SJSA1 (cell line): ENCODE measurements at regions not wholly inside any gene's neighbourhood (a gene's known extent, or its start where the extent isn't known, plus 50 kb on each side); places are given as distances from the start of the nearest gene placed in this dataset.
"Not testable (repeated sequence)": the region's sequence is repeated elsewhere in the genome, so short reads cannot be mapped to it uniquely, and the experiment has no call there.

Experiments
- DNase-seq, 2 experiments: peaks; one replicate each; pipeline ENCODE4 v3.0.0-alpha.2; 2015 to 2020; ENCODE audit warnings: low spot score in 2 of 2, low read depth in 1 of 2
- H3K27ac ChIP-seq: fragments of 250-450 bp; sonication (Bioruptor Pico); 2 replicates; pipeline ENCODE4 v1.5.1; 2020; ENCODE audit warnings: mild to moderate bottlenecking, moderate library complexity
- H3K27me3 ChIP-seq: fragments of 250-450 bp; sonication (Bioruptor Pico); replicated peaks from 2 replicates; pipeline ENCODE4 v1.5.1; 2020; ENCODE audit warnings: mild to moderate bottlenecking, moderate library complexity
- H3K36me3 ChIP-seq: fragments of 250-450 bp; sonication (Bioruptor Pico); 2 replicates; pipeline ENCODE4 v1.5.1; 2020; ENCODE audit warnings: mild to moderate bottlenecking
- H3K4me1 ChIP-seq: fragments of 250-450 bp; sonication (Bioruptor Pico); replicated peaks from 2 replicates; pipeline ENCODE4 v1.6.1; 2021; ENCODE audit warnings: mild to moderate bottlenecking
- H3K4me3 ChIP-seq: fragments of 250-450 bp; sonication (Bioruptor Pico); 2 replicates; pipeline ENCODE4 v1.5.1; 2020; ENCODE audit warnings: mild to moderate bottlenecking
- H3K9me3 ChIP-seq: fragments of 250-450 bp; sonication (Bioruptor Pico); replicated peaks from 2 replicates; pipeline ENCODE4 v1.5.1; 2020; ENCODE audit warnings: mild to moderate bottlenecking

- peaks cover 5% of the 10 kb centered on the region; the same call in 1 of the 2 replicates for H3K27me3 ChIP-seq
- H3K4me3 ChIP-seq = no peak overlapping the region
- no peak overlapping the region for H3K27ac ChIP-seq
- no peaks in the 10 kb centered on the region for H3K4me1 ChIP-seq
- no peaks in the 10 kb centered on the region for H3K9me3 ChIP-seq
- H3K36me3 ChIP-seq = no peaks in the 10 kb centered on the region
- DNase-seq = no peak
Observed at GRCh38 chr3:152641198-152641597, 193.7 kb upstream of the P2RY1 start.

GRCh38 chr3:152642658-152643057, 192.3 kb upstream of the P2RY1 start:
- Histone ChIP-seq H3K27me3 (peaks cover 5% of the 10 kb centered on the region; the same call in 1 of the 2 replicates), H3K27ac (no peak overlapping the region), H3K4me1 (no peaks in the 10 kb centered on the region), H3K36me3 (no peaks in the 10 kb centered on the region), H3K4me3 (no peak overlapping the region), H3K9me3 (no peaks in the 10 kb centered on the region)
- DNase-seq = no peak

GRCh38 chr3:152644478-152644877, 190.5 kb upstream of the P2RY1 start:
- Histone ChIP-seq H3K27ac (no peak overlapping the region), H3K27me3 (0 out of 2 replicates have a peak, but pooled peaks cover 8% of the 10 kb centered on the region), H3K36me3 (no peaks in the 10 kb centered on the region), H3K9me3 (no peaks in the 10 kb centered on the region), H3K4me3 (no peak overlapping the region), H3K4me1 (no peaks in the 10 kb centered on the region)
- DNase-seq = no peak

- H3K4me1 ChIP-seq = no peaks in the 10 kb centered on the region
- DNase-seq = no peak
- H3K9me3 ChIP-seq = no peaks in the 10 kb centered on the region
- H3K4me3 ChIP-seq = no peak overlapping the region
- no peaks in the 10 kb centered on the region for H3K36me3 ChIP-seq
- 0 out of 2 replicates have a peak, but pooled peaks cover 3% of the 10 kb centered on the region for H3K27me3 ChIP-seq
- no peak overlapping the region for H3K27ac ChIP-seq
Observed at GRCh38 chr3:152646004-152646403, 188.9 kb upstream of the P2RY1 start.

- Histone ChIP-seq H3K4me1 (no peaks in the 10 kb centered on the region), H3K4me3 (no peak overlapping the region), H3K27me3 (0 out of 2 replicates have a peak, but pooled peaks cover 3% of the 10 kb centered on the region), H3K36me3 (no peaks in the 10 kb centered on the region), H3K9me3 (no peaks in the 10 kb centered on the region), H3K27ac (no peak overlapping the region)
- no peak for DNase-seq
Observed at GRCh38 chr3:152650177-152650576, 184.8 kb upstream of the P2RY1 start.

- not testable (repeated sequence) for DNase-seq, H3K27ac ChIP-seq, H3K4me3 ChIP-seq, H3K36me3 ChIP-seq, H3K9me3 ChIP-seq, H3K4me1 ChIP-seq, H3K27me3 ChIP-seq
Observed at GRCh38 chr3:152650923-152651322, 184.0 kb upstream of the P2RY1 start.

- no peak for DNase-seq
- H3K9me3 ChIP-seq = peaks cover 3% of the 10 kb centered on the region; the same call in 1 of the 2 replicates
- H3K27ac ChIP-seq = no peak overlapping the region
- H3K36me3 ChIP-seq = no peaks in the 10 kb centered on the region
- no peak overlapping the region for H3K4me3 ChIP-seq
- no peaks in the 10 kb centered on the region for H3K4me1 ChIP-seq
- no peaks in the 10 kb centered on the region for H3K27me3 ChIP-seq
Observed at GRCh38 chr3:152656214-152656971, 178.5 kb upstream of the P2RY1 start.

- Histone ChIP-seq H3K36me3 (no peaks in the 10 kb centered on the region), H3K9me3 (peaks cover 3% of the 10 kb centered on the region; the same call in 1 of the 2 replicates), H3K27me3 (no peaks in the 10 kb centered on the region), H3K27ac (no peak overlapping the region), H3K4me1 (no peaks in the 10 kb centered on the region), H3K4me3 (no peak overlapping the region)
- DNase-seq = no peak
Observed at GRCh38 chr3:152656972-152657355, 178.0 kb upstream of the P2RY1 start.

GRCh38 chr3:152658977-152659720, 175.8 kb upstream of the P2RY1 start:
- no peak overlapping the region for H3K27ac ChIP-seq
- DNase-seq = no peak
- H3K36me3 ChIP-seq = no peaks in the 10 kb centered on the region
- H3K27me3 ChIP-seq = no peaks in the 10 kb centered on the region
- H3K4me1 ChIP-seq = no peaks in the 10 kb centered on the region
- H3K4me3 ChIP-seq = no peak overlapping the region
- H3K9me3 ChIP-seq = peaks cover 3% of the 10 kb centered on the region; the same call in 1 of the 2 replicates

GRCh38 chr3:152662157-152662556, 172.8 kb upstream of the P2RY1 start:
- Histone ChIP-seq H3K36me3 (no peaks in the 10 kb centered on the region), H3K9me3 (peaks cover 3% of the 10 kb centered on the region; the same call in 1 of the 2 replicates), H3K27me3 (no peaks in the 10 kb centered on the region), H3K4me3 (no peak overlapping the region), H3K4me1 (no peaks in the 10 kb centered on the region), H3K27ac (no peak overlapping the region)
- DNase-seq = no peak

GRCh38 chr3:152664766-152665165, 170.2 kb upstream of the P2RY1 start:
- Histone ChIP-seq H3K27ac (no peak overlapping the region), H3K9me3 (peaks cover 3% of the 10 kb centered on the region; the same call in 1 of the 2 replicates)

GRCh38 chr3:152667267-152667666, 167.7 kb upstream of the P2RY1 start:
- H3K9me3 ChIP-seq = no peaks in the 10 kb centered on the region
- no peaks in the 10 kb centered on the region for H3K36me3 ChIP-seq
- no peaks in the 10 kb centered on the region for H3K4me1 ChIP-seq
- no peak for DNase-seq
- no peak overlapping the region for H3K4me3 ChIP-seq
- H3K27me3 ChIP-seq = no peaks in the 10 kb centered on the region
- no peak overlapping the region for H3K27ac ChIP-seq

More at GRCh38 chr3:152664766-152665165, 170.2 kb upstream of the P2RY1 start:
- H3K4me3 ChIP-seq = no peak overlapping the region
- no peaks in the 10 kb centered on the region for H3K4me1 ChIP-seq
- no peaks in the 10 kb centered on the region for H3K36me3 ChIP-seq
- H3K27me3 ChIP-seq = no peaks in the 10 kb centered on the region
- DNase-seq = no peak

- DNase-seq = no peak
- Histone ChIP-seq H3K4me1 (no peaks in the 10 kb centered on the region), H3K27ac (no peak overlapping the region), H3K27me3 (no peaks in the 10 kb centered on the region), H3K36me3 (no peaks in the 10 kb centered on the region), H3K9me3 (no peaks in the 10 kb centered on the region), H3K4me3 (no peak overlapping the region)
Observed at GRCh38 chr3:152669560-152669959, 165.4 kb upstream of the P2RY1 start.
